ENCODE measurements at regions not wholly inside any gene's neighbourhood (a gene's known extent, or its start where the extent isn't known, plus 50 kb on each side); places are given as distances from the start of the nearest gene placed in this dataset.
"Not testable (repeated sequence)": the region's sequence is repeated elsewhere in the genome, so short reads cannot be mapped to it uniquely, and the experiment has no call there.

DNA sequence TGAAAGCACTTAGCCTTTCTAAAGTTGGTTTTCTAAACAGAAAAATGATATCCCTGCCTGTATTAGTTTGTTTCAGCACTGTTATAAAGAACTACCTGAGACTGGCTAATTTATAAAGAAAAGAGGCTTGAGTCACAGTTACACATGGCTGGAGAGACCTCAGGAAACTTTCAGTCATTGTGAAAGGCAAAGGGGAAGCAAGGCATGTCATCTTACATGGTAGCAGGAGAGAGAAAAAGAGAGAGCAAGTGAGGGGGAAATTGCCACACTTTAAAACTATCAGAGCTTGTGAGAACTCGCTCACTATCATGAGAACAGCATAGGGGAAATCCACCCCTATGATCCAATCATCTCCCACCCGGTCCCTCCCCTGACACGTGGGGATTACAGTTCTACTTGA lies 64.9 kb downstream of the FAM170A start:
- H3K27ac ChIP-seq: no peak overlapping the region
- no peak for TF ChIP-seq ZFX (IDR thresholded peaks at IDR 0.05; ENCODE audit: borderline replicate concordance)
- TF ChIP-seq, protein P1, sequence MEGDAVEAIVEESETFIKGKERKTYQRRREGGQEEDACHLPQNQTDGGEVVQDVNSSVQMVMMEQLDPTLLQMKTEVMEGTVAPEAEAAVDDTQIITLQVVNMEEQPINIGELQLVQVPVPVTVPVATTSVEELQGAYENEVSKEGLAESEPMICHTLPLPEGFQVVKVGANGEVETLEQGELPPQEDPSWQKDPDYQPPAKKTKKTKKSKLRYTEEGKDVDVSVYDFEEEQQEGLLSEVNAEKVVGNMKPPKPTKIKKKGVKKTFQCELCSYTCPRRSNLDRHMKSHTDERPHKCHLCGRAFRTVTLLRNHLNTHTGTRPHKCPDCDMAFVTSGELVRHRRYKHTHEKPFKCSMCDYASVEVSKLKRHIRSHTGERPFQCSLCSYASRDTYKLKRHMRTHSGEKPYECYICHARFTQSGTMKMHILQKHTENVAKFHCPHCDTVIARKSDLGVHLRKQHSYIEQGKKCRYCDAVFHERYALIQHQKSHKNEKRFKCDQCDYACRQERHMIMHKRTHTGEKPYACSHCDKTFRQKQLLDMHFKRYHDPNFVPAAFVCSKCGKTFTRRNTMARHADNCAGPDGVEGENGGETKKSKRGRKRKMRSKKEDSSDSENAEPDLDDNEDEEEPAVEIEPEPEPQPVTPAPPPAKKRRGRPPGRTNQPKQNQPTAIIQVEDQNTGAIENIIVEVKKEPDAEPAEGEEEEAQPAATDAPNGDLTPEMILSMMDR (IDR thresholded peaks at IDR 0.05): no peak

- TF ChIP-seq, protein P1 (IDR thresholded peaks at IDR 0.05): no peak
- TF ChIP-seq ZFX (IDR thresholded peaks at IDR 0.05; ENCODE audit: borderline replicate concordance): no peak
- H3K27ac ChIP-seq: no peak overlapping the region
Observed at GRCh38 chr5:119706049-119706448, 76.7 kb downstream of the FAM170A start.

GRCh38 chr5:119708076-119708790 lies 78.9 kb downstream of the FAM170A start:
- TF ChIP-seq ZFX (IDR thresholded peaks at IDR 0.05; ENCODE audit: borderline replicate concordance): no peak
- TF ChIP-seq, protein P1 (IDR thresholded peaks at IDR 0.05): no peak

GRCh38 chr5:119721775-119722174 lies 92.4 kb downstream of the FAM170A start:
- TF ChIP-seq, protein P1 (IDR thresholded peaks at IDR 0.05): no peak
- TF ChIP-seq ZFX (IDR thresholded peaks at IDR 0.05; ENCODE audit: borderline replicate concordance): no peak
- no peak overlapping the region for H3K27ac ChIP-seq

More at GRCh38 chr5:119708076-119708790, 78.9 kb downstream of the FAM170A start:
- H3K27ac ChIP-seq: no peak overlapping the region

- not testable (repeated sequence) for H3K27ac ChIP-seq
Observed at GRCh38 chr5:119725291-119725690, 95.9 kb downstream of the FAM170A start.

- TF ChIP-seq ZFX (IDR thresholded peaks at IDR 0.05; ENCODE audit: borderline replicate concordance): no peak
- TF ChIP-seq, protein P1 (IDR thresholded peaks at IDR 0.05): no peak
- H3K27ac ChIP-seq: no peak overlapping the region
Observed at GRCh38 chr5:119726544-119726943, 97.2 kb downstream of the FAM170A start.

- H3K27ac ChIP-seq: no peak overlapping the region
- no peak for TF ChIP-seq ZFX (IDR thresholded peaks at IDR 0.05; ENCODE audit: borderline replicate concordance)
- TF ChIP-seq, protein P1 (IDR thresholded peaks at IDR 0.05): no peak
Observed at GRCh38 chr5:119740225-119740624, 110.9 kb downstream of the FAM170A start.

DNA sequence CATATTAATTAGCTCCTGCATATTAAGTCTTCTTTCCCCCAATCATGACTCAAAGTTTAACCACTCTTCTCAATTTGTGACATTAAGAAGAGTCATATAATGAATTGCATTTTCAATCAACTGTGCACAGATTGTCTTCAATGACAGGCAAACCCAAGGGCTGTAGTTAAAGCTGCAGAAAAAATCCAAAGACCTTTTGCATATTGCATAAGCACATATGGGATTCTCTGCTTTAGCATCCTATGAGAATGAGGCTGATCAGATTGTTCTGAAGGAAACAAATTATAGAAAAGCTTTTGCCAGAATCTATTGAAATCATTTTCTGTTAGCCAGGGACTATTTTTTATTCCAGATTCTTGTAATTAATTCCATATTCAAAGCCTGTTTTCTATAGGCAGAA lies 112.3 kb downstream of the FAM170A start:
- TF ChIP-seq ZFX (IDR thresholded peaks at IDR 0.05; ENCODE audit: borderline replicate concordance): no peak
- TF ChIP-seq, protein P1 (IDR thresholded peaks at IDR 0.05): no peak
- H3K27ac ChIP-seq: no peak overlapping the region

Measured in 22Rv1 (cell line).